ENCODE measurements at regions not wholly inside any gene's neighbourhood (a gene's known extent, or its start where the extent isn't known, plus 50 kb on each side); places are given as distances from the start of the nearest gene placed in this dataset.

DNA sequence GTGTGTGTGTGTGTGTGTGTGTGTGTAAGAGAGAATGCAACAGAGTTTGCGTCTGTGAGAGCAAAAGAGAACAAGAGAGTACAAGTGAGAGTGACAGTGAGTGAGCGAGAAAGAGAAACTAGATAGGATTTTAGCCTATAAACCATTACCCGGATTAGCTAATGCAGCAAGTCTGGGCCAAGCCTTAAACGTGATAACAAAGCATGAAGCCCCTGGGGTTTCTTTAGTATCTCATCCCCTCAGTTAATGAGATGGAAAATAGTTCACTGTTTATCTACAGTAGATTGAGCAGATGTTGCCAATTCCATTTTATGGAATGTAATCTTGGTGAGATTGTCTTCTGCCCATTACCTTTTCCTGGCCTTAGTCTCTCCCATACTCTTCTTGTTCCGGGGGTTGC lies 114.5 kb downstream of the MAT2B start:
- WGBS (ENCODE audit: insufficient coverage) = 87% methylated on average over 2 of the region's 5 CpGs
- no peak overlapping the region for H3K4me2 ChIP-seq (replicated peaks; ENCODE audit: low read depth, low read length, poor library complexity, severe bottlenecking)
- no peak overlapping the region for H2AFZ ChIP-seq (ENCODE audit: insufficient read depth, low read depth, low read length, poor library complexity, severe bottlenecking)
- CTCF ChIA-PET = interaction anchor here (1.0 kb wide), 1 partner anchor 13 kb away, joined by 3 read pairs; no protein-coding TSS in a partner anchor
- H3K27me3 Mint-ChIP-seq = no peaks in the 10 kb centered on the region
- H3K9me3 ChIP-seq (ENCODE audit: control extremely low read depth in 1 of 3, control insufficient read depth in 2 of 3, insufficient read depth in 1 of 3, low read length in 2 of 3) = no peaks in the 10 kb centered on the region
- H3K79me2 ChIP-seq (ENCODE audit: control insufficient read depth, insufficient read depth, low read length) = no peaks in the 10 kb centered on the region
- H3K4me3 Mint-ChIP-seq = no peak overlapping the region
- DNase-seq (no peak), ATAC-seq (ENCODE audit: low read depth) (no peak)
- no peak overlapping the region for H3K27ac ChIP-seq (ENCODE audit: low read length in 2 of 2)
- no peaks in the 10 kb centered on the region for H3K4me1 ChIP-seq (ENCODE audit: control insufficient read depth in 2 of 2, insufficient read depth in 2 of 2, low read length in 2 of 2)
- TF ChIP-seq EZH2 (IDR thresholded peaks at IDR 0.05; ENCODE audit: borderline replicate concordance, insufficient read depth, low read depth, low read length, poor library complexity, severe bottlenecking) = no peak
- H3K36me3 ChIP-seq (replicated peaks in 1 of 2; ENCODE audit: control extremely low read depth in 1 of 2, control insufficient read depth in 1 of 2, extremely low read depth in 1 of 2, insufficient read depth in 2 of 2, low read length in 1 of 2) = no peaks in the 10 kb centered on the region
- POLR2A ChIA-PET = no interaction called here
- H4K20me1 ChIP-seq (ENCODE audit: control insufficient read depth, insufficient read depth, low read length, poor library complexity, severe bottlenecking) = no peaks in the 10 kb centered on the region
- H3K27me3 ChIP-seq (replicated peaks in 1 of 4; ENCODE audit: control extremely low read depth in 1 of 4, control insufficient read depth in 3 of 4, insufficient read depth in 4 of 4, low read length in 3 of 4) = no peaks in the 10 kb centered on the region
- no peak overlapping the region for H3K9ac ChIP-seq (ENCODE audit: low read length)
- no peak overlapping the region for H3K4me3 ChIP-seq (ENCODE audit: control extremely low read depth in 1 of 5, extremely low read depth in 1 of 5, insufficient read depth in 1 of 5, low read depth in 2 of 5, low read length in 4 of 5)
- H3K27ac Mint-ChIP-seq = no peak overlapping the region
- no peaks in the 10 kb centered on the region for H3K4me1 Mint-ChIP-seq
- H3K9me3 Mint-ChIP-seq (ENCODE audit: insufficient read depth) = no peaks in the 10 kb centered on the region
- intact Hi-C loops (cut with micrococcal nuclease) = no loop called here

GRCh38 chr5:163622799-163623198 lies 117.4 kb downstream of the MAT2B start:
- no peak for ATAC-seq (ENCODE audit: low read depth)
- intact Hi-C loops (cut with micrococcal nuclease) = no loop called here
- H3K27ac Mint-ChIP-seq = no peak overlapping the region

More at GRCh38 chr5:163622799-163623198, 117.4 kb downstream of the MAT2B start:
- Histone ChIP-seq H3K4me1 (ENCODE audit: control insufficient read depth in 2 of 2, insufficient read depth in 2 of 2, low read length in 2 of 2) (no peaks in the 10 kb centered on the region), H3K4me3 (ENCODE audit: control extremely low read depth in 1 of 5, extremely low read depth in 1 of 5, insufficient read depth in 1 of 5, low read depth in 2 of 5, low read length in 4 of 5) (no peak overlapping the region), H2AFZ (ENCODE audit: insufficient read depth, low read depth, low read length, poor library complexity, severe bottlenecking) (no peak overlapping the region), H3K27ac (ENCODE audit: low read length in 2 of 2) (no peak overlapping the region), H3K9ac (ENCODE audit: low read length) (no peak overlapping the region), H3K4me2 (replicated peaks; ENCODE audit: low read depth, low read length, poor library complexity, severe bottlenecking) (no peak overlapping the region), H3K36me3 (replicated peaks in 1 of 2; ENCODE audit: control extremely low read depth in 1 of 2, control insufficient read depth in 1 of 2, extremely low read depth in 1 of 2, insufficient read depth in 2 of 2, low read length in 1 of 2) (no peaks in the 10 kb centered on the region), H3K79me2 (ENCODE audit: control insufficient read depth, insufficient read depth, low read length) (no peaks in the 10 kb centered on the region), H4K20me1 (ENCODE audit: control insufficient read depth, insufficient read depth, low read length, poor library complexity, severe bottlenecking) (no peaks in the 10 kb centered on the region), H3K9me3 (ENCODE audit: control extremely low read depth in 1 of 3, control insufficient read depth in 2 of 3, insufficient read depth in 1 of 3, low read length in 2 of 3) (no peaks in the 10 kb centered on the region), H3K27me3 (replicated peaks in 1 of 4; ENCODE audit: control extremely low read depth in 1 of 4, control insufficient read depth in 3 of 4, insufficient read depth in 4 of 4, low read length in 3 of 4) (no peaks in the 10 kb centered on the region)
- Mint-ChIP-seq H3K4me3 (no peak overlapping the region), H3K27me3 (no peaks in the 10 kb centered on the region), H3K9me3 (ENCODE audit: insufficient read depth) (no peaks in the 10 kb centered on the region), H3K4me1 (no peaks in the 10 kb centered on the region)
- no CpG with 5 or more reads among the region's 2 CpGs for WGBS (ENCODE audit: insufficient coverage)
- no peak for DNase-seq
- POLR2A ChIA-PET = no interaction called here
- TF ChIP-seq EZH2 (IDR thresholded peaks at IDR 0.05; ENCODE audit: borderline replicate concordance, insufficient read depth, low read depth, low read length, poor library complexity, severe bottlenecking) = no peak
- TF ChIP-seq, protein P1, sequence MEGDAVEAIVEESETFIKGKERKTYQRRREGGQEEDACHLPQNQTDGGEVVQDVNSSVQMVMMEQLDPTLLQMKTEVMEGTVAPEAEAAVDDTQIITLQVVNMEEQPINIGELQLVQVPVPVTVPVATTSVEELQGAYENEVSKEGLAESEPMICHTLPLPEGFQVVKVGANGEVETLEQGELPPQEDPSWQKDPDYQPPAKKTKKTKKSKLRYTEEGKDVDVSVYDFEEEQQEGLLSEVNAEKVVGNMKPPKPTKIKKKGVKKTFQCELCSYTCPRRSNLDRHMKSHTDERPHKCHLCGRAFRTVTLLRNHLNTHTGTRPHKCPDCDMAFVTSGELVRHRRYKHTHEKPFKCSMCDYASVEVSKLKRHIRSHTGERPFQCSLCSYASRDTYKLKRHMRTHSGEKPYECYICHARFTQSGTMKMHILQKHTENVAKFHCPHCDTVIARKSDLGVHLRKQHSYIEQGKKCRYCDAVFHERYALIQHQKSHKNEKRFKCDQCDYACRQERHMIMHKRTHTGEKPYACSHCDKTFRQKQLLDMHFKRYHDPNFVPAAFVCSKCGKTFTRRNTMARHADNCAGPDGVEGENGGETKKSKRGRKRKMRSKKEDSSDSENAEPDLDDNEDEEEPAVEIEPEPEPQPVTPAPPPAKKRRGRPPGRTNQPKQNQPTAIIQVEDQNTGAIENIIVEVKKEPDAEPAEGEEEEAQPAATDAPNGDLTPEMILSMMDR (IDR thresholded peaks at IDR 0.05) = no peak
- CTCF ChIA-PET = no interaction called here
